ENCODE measurements at regions not wholly inside any gene's neighbourhood (a gene's known extent, or its start where the extent isn't known, plus 50 kb on each side); places are given as distances from the start of the nearest gene placed in this dataset.

DNA sequence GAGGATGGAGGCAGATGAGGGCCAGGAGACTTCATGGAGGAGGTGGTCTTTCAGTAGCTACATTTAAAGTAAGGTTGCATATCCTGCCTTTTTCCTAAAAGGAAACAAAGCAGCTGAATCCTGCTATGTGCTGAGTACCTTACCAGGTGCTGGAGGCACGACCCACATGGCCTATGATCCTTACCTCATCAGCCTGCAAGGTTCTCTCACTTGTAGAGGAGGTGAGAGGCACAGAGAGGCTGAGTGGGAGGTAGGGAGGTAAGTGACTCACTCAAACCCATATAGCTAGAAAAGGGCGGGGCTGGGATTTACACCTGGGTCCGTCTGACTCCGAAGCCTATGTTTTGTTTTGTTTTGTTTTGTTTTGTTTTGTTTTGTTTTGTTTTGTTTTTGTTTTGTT lies 75.8 kb downstream of the BUD13 start:
- TF ChIP-seq, protein P1, sequence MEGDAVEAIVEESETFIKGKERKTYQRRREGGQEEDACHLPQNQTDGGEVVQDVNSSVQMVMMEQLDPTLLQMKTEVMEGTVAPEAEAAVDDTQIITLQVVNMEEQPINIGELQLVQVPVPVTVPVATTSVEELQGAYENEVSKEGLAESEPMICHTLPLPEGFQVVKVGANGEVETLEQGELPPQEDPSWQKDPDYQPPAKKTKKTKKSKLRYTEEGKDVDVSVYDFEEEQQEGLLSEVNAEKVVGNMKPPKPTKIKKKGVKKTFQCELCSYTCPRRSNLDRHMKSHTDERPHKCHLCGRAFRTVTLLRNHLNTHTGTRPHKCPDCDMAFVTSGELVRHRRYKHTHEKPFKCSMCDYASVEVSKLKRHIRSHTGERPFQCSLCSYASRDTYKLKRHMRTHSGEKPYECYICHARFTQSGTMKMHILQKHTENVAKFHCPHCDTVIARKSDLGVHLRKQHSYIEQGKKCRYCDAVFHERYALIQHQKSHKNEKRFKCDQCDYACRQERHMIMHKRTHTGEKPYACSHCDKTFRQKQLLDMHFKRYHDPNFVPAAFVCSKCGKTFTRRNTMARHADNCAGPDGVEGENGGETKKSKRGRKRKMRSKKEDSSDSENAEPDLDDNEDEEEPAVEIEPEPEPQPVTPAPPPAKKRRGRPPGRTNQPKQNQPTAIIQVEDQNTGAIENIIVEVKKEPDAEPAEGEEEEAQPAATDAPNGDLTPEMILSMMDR (IDR thresholded peaks at IDR 0.05): no peak
- TF ChIP-seq POLR2A (IDR thresholded peaks at IDR 0.05) (no peak), POLR2AphosphoS5 (IDR thresholded peaks at IDR 0.05) (no peak), EP300 (IDR thresholded peaks at IDR 0.05) (no peak)

Measured in suprapubic skin (tissue), 4 donors.